HCT116 (cell line): ENCODE measurements at regions not wholly inside any gene's neighbourhood (a gene's known extent, or its start where the extent isn't known, plus 50 kb on each side); places are given as distances from the start of the nearest gene placed in this dataset.

Experiments
- POLR2A ChIP-seq: IDR thresholded peaks from 2 replicates; pipeline ENCODE4 v1.7.0; 2011; ENCODE audit warnings: borderline replicate concordance; ENCODE audit not compliant: insufficient read depth, insufficient read length; ENCODE audit errors: extremely low read depth
- SP1 ChIP-seq: IDR thresholded peaks from 2 replicates; pipeline ENCODE4 v1.6.1; 2012; ENCODE audit warnings: low read depth
- ZNF274 ChIP-seq: fragments of 200-500 bp; sonication (Bioruptor generic); IDR thresholded peaks from 2 replicates; pipeline ENCODE4 v1.6.1; 2014; ENCODE audit warnings: mild to moderate bottlenecking, low read depth, low read length, inconsistent platforms
- TF ChIP-seq, protein P1 (sequence below), 3 experiments: fragments of 200-600 bp in 1 of 3; sonication (generic) in 1 of 3; IDR thresholded peaks in 2 of 3; conservative IDR thresholded peaks in 1 of 3; 2 replicates each; pipeline ENCODE4 v1.5.1; 2012 to 2017; ENCODE audit warnings: low read depth in 2 of 3, low read length in 2 of 3, antibody characterized with exemption in 1 of 3, borderline replicate concordance in 1 of 3, control low read depth in 1 of 3, mild to moderate bottlenecking in 1 of 3, mixed read lengths in 1 of 3, mixed run types in 1 of 3, moderate library complexity in 1 of 3; ENCODE audit not compliant: insufficient read depth in 1 of 3

DNA sequence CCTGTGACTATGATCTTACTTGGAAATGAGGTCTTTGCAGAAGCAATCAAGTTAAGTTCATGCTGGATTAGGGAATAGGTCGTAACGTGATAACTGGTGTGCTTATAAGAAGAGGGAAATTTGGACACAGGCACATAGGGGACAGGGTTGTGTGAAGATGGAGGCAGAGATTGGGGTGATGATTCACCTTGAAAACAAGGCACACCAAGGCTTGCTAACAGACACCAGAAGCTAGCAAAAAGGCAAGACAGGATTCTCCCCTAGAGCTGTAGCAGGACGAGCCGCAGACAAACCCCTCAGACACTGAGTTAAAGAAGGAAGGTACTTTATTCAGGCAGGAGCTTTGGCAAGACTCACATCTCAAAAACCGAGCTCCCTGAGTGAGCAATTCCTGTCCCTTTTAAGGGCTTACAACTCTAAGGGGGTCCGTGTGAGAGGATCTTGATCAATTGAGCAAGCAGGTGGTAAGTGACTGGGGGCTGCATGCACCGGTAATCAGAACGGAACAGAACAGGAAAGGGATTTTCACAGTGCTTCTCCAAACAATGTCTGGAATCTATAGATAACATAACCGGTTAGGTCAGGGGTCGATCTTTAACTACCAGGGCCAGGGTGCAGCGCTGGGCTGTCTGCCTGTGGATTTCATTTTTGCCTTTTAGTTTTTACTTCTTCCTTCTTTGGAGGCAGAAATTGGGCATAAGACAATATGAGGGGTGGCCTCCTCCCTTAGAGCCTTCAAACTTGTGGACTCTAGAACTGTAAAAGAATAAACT, 57.5 kb upstream of the S1PR3 start:
- no peak for TF ChIP-seq POLR2A
- TF ChIP-seq, protein P1, sequence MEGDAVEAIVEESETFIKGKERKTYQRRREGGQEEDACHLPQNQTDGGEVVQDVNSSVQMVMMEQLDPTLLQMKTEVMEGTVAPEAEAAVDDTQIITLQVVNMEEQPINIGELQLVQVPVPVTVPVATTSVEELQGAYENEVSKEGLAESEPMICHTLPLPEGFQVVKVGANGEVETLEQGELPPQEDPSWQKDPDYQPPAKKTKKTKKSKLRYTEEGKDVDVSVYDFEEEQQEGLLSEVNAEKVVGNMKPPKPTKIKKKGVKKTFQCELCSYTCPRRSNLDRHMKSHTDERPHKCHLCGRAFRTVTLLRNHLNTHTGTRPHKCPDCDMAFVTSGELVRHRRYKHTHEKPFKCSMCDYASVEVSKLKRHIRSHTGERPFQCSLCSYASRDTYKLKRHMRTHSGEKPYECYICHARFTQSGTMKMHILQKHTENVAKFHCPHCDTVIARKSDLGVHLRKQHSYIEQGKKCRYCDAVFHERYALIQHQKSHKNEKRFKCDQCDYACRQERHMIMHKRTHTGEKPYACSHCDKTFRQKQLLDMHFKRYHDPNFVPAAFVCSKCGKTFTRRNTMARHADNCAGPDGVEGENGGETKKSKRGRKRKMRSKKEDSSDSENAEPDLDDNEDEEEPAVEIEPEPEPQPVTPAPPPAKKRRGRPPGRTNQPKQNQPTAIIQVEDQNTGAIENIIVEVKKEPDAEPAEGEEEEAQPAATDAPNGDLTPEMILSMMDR (IDR thresholded peaks at IDR 0.05 in 2 of 3, conservative IDR thresholded peaks at IDR 0.05 in 1 of 3; ENCODE audit: borderline replicate concordance in 1 of 3, insufficient read depth in 1 of 3, low read depth in 2 of 3, low read length in 2 of 3), result no peak
- TF ChIP-seq SP1, result no peak
- no peak for TF ChIP-seq ZNF274
